ENCODE measurements at regions not wholly inside any gene's neighbourhood (a gene's known extent, or its start where the extent isn't known, plus 50 kb on each side); places are given as distances from the start of the nearest gene placed in this dataset.

DNA sequence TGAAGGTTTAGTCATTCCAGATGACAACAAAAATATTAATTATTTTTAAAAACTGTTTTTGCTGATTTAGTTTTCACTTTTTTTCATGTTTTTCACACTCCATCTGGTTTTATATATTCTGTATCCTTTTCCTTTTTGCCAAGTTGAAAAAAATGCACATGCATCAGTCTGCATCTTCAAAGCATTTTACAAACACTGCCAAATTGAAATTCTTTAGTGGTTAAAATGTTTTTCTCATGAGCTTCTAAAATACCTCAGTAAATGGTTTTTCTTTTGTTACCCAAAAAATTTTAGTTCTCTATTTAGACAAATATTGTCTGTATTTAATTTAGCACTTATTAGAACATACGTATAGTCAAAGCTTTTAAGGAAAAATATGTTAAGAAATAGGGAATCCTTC is 386.9 kb upstream of the HSF2 start:
- Histone ChIP-seq H3K9me3 (no peaks in the 10 kb centered on the region), H3K4me3 (no peak overlapping the region), H3K27ac (no peak overlapping the region), H3K27me3 (no peaks in the 10 kb centered on the region), H3K4me1 (peaks cover 0 to 26% (median 5%) of the 10 kb centered on the region in 9 donors), H3K36me3 (no peaks in the 10 kb centered on the region)
- TF ChIP-seq, protein P1, sequence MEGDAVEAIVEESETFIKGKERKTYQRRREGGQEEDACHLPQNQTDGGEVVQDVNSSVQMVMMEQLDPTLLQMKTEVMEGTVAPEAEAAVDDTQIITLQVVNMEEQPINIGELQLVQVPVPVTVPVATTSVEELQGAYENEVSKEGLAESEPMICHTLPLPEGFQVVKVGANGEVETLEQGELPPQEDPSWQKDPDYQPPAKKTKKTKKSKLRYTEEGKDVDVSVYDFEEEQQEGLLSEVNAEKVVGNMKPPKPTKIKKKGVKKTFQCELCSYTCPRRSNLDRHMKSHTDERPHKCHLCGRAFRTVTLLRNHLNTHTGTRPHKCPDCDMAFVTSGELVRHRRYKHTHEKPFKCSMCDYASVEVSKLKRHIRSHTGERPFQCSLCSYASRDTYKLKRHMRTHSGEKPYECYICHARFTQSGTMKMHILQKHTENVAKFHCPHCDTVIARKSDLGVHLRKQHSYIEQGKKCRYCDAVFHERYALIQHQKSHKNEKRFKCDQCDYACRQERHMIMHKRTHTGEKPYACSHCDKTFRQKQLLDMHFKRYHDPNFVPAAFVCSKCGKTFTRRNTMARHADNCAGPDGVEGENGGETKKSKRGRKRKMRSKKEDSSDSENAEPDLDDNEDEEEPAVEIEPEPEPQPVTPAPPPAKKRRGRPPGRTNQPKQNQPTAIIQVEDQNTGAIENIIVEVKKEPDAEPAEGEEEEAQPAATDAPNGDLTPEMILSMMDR (IDR thresholded peaks at IDR 0.05): no peak
- ATAC-seq (no peak), DNase-seq (no peak)
- WGBS, 2 donors: 97% methylated on average over 1 of the region's 1 CpG
- intact Hi-C loops (cut with DNase I): no loop called here

DNA sequence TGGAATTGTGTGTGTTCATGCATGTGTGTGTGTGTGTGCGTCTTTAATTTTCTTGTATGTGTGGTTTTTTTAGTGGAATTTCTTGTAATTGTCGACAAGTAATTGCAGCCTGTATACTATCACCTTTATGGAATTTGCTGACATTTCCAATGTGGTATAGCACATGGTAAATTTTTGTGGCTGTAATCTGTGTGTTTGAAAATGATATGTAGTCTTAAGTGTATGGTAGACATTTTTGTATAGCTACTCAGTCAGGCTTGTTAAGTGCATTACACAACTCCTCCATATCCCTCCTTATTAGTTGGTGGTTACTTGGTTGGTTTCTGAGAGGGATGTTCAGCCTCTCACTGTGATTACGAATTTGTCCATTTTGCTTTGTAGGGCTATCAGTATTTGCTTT is 384.5 kb upstream of the HSF2 start:
- no peak overlapping the region for H3K4me3 ChIP-seq
- no peaks in the 10 kb centered on the region for H3K9me3 ChIP-seq
- no peaks in the 10 kb centered on the region for H3K36me3 ChIP-seq
- no peaks in the 10 kb centered on the region for H3K27me3 ChIP-seq
- TF ChIP-seq, protein P1 (IDR thresholded peaks at IDR 0.05): no peak
- ATAC-seq: no peak
- 84 to 90% methylated on average over 3 of the region's 3 CpGs for WGBS, 2 donors
- no peak overlapping the region for H3K27ac ChIP-seq
- no peak for DNase-seq
- intact Hi-C loops (cut with DNase I): no loop called here
- H3K4me1 ChIP-seq: peaks cover 0 to 10% (median 0%) of the 10 kb centered on the region in 9 donors

DNA sequence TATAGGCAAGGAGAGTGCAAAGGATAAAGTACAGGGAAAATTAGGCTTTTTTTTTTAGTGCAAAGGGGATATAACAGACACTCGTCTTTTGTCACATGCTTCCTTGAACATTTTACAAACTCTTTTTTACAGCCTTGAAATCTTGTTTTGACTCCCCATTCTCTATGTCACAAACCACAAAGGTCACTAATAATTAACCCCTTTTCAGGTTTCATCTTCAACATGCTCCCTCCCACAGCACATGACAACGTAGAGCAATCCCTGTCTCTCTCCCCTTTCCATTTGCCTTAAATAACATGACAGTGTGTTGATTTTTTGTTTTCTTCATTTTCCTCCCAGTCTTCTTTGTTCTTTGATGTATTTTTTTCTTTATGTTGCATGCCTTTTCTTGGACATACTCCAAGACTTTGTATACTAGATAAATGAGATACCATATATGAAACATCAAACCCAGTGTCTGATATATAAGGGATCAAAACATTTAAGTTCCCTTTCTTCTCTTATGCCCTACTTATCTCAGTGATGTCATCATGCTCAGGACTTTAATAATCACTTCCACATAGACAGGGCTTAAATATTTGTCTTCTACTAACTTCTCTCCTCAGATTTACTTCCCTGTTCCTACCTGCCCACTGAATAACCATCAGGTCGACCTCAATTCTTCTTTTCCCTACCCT is 378.7 kb upstream of the HSF2 start:
- no peaks in the 10 kb centered on the region for H3K4me1 ChIP-seq
- H3K27ac ChIP-seq: no peak overlapping the region
- intact Hi-C loops (cut with DNase I): loop anchor here in 4 of 10 donors (1.0 to 10.0 kb wide), 3 partner anchors 24 to 176 kb away; no protein-coding TSS in a partner anchor
- no peaks in the 10 kb centered on the region for H3K36me3 ChIP-seq
- H3K4me3 ChIP-seq: no peak overlapping the region
- no peaks in the 10 kb centered on the region for H3K27me3 ChIP-seq
- TF ChIP-seq, protein P1 (IDR thresholded peaks at IDR 0.05): no peak
- DNase-seq: no peak
- 62 to 66% methylated on average over 3 of the region's 3 CpGs for WGBS, 2 donors
- no peaks in the 10 kb centered on the region for H3K9me3 ChIP-seq
- ATAC-seq: no peak

DNA sequence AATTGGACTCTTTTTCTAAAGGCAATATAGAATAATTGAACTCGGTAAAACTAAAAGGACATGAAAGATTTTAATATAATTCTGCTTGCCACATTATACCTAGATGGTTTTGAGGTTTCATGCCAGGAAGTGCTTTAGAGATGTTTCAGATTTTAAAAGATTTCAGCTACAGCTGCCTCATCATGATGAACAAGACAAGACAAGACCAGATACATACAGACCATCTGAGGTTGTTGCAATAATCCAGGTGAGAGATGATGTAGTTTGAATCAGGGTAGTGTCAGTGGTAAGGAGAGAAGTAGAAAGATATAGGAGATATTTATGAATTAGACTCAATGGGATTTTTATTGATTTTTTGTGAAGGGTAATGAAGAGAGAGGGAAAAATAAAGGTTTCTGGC is 374.3 kb upstream of the HSF2 start:
- WGBS, 2 donors: 93 to 96% methylated on average over 1 of the region's 1 CpG
- intact Hi-C loops (cut with DNase I): loop anchor here in 4 of 10 donors (5.0 to 10.0 kb wide), 4 partner anchors 157 to 180 kb away; no protein-coding TSS in a partner anchor
- TF ChIP-seq, protein P1 (IDR thresholded peaks at IDR 0.05): no peak
- Histone ChIP-seq H3K4me1 (no peaks in the 10 kb centered on the region), H3K9me3 (no peaks in the 10 kb centered on the region), H3K36me3 (no peaks in the 10 kb centered on the region), H3K27me3 (no peaks in the 10 kb centered on the region), H3K4me3 (no peak overlapping the region), H3K27ac (no peak overlapping the region)
- DNase-seq (no peak), ATAC-seq (no peak)

All from heart right ventricle (tissue), 16 donors.